Head of caudate nucleus (tissue), 42 donors: ENCODE measurements at regions not wholly inside any gene's neighbourhood (a gene's known extent, or its start where the extent isn't known, plus 50 kb on each side); places are given as distances from the start of the nearest gene placed in this dataset.
"Not testable (repeated sequence)": the region's sequence is repeated elsewhere in the genome, so short reads cannot be mapped to it uniquely, and the experiment has no call there.

ENCODE experiments used
- DNase-seq, 42 donors: peaks; one replicate each; pipeline versions ENCODE4 v3.0.0 to v3.0.0-alpha.2; 2020 to 2021; ENCODE audit warnings: mixed read lengths in 7 of 42
- intact Hi-C: fragments of 100-400 bp; cut with DNase I; formaldehyde crosslinking; loops from one replicate; pipeline ENCODE4 v1.15.0; 2022

GRCh38 chr4:83962492-83962891 lies 426.6 kb downstream of the GPAT3 start:
- intact Hi-C loops: no loop called here
- peak in 5 of 42 donors; percentile 4 to 40 (median 11) for DNase-seq

- no peak for DNase-seq
- intact Hi-C loops: no loop called here
Measured at GRCh38 chr4:83961575-83961974, 425.7 kb downstream of the GPAT3 start.

GRCh38 chr4:83959160-83959559 lies 423.3 kb downstream of the GPAT3 start:
- DNase-seq: no peak
- intact Hi-C loops: no loop called here

- intact Hi-C loops: no loop called here
- DNase-seq: peak in 1 of 42 donors; percentile 26
Measured at GRCh38 chr4:83947830-83948193, 411.9 kb downstream of the GPAT3 start.

GRCh38 chr4:83947125-83947829 lies 411.4 kb downstream of the GPAT3 start:
- DNase-seq: peak in 4 of 42 donors; percentile 11 to 22 (median 20)
- intact Hi-C loops: no loop called here

- DNase-seq, intact Hi-C loops: not testable (repeated sequence)
Measured at GRCh38 chr4:83943691-83944090, 407.8 kb downstream of the GPAT3 start.

GRCh38 chr4:83932750-83933391 lies 397.0 kb downstream of the GPAT3 start:
- intact Hi-C loops: no loop called here
- DNase-seq: no peak

- intact Hi-C loops: no loop called here
- DNase-seq: no peak
Measured at GRCh38 chr4:83931659-83932438, 395.9 kb downstream of the GPAT3 start.

GRCh38 chr4:83929550-83929949 lies 393.6 kb downstream of the GPAT3 start:
- intact Hi-C loops: no loop called here
- no peak for DNase-seq

- no peak for DNase-seq
- intact Hi-C loops: no loop called here
Measured at GRCh38 chr4:83926950-83927349, 391.0 kb downstream of the GPAT3 start.

GRCh38 chr4:83923341-83923740 lies 387.4 kb downstream of the GPAT3 start:
- intact Hi-C loops: no loop called here
- no peak for DNase-seq

GRCh38 chr4:83922402-83922801 lies 386.5 kb downstream of the GPAT3 start:
- DNase-seq: no peak
- intact Hi-C loops: no loop called here

- no peak for DNase-seq
- intact Hi-C loops: no loop called here
Measured at GRCh38 chr4:83921124-83921523, 385.2 kb downstream of the GPAT3 start.

- DNase-seq: no peak
- intact Hi-C loops: no loop called here
Measured at GRCh38 chr4:83920375-83920774, 384.5 kb downstream of the GPAT3 start.

GRCh38 chr4:83917572-83917971 lies 381.7 kb downstream of the GPAT3 start:
- intact Hi-C loops: no loop called here
- DNase-seq: no peak

GRCh38 chr4:83910693-83911092 lies 374.8 kb downstream of the GPAT3 start:
- no peak for DNase-seq

GRCh38 chr4:83906561-83906960 lies 370.7 kb downstream of the GPAT3 start:
- intact Hi-C loops: no loop called here
- no peak for DNase-seq

More at GRCh38 chr4:83910693-83911092, 374.8 kb downstream of the GPAT3 start:
- intact Hi-C loops: no loop called here

GRCh38 chr4:83905952-83906351 lies 370.0 kb downstream of the GPAT3 start:
- intact Hi-C loops: no loop called here
- no peak for DNase-seq

GRCh38 chr4:83903740-83904139 lies 367.8 kb downstream of the GPAT3 start:
- DNase-seq, intact Hi-C loops: not testable (repeated sequence)

- DNase-seq: no peak
- intact Hi-C loops: no loop called here
Measured at GRCh38 chr4:83894831-83895230, 358.9 kb downstream of the GPAT3 start.
